ENCODE measurements at regions not wholly inside any gene's neighbourhood (a gene's known extent, or its start where the extent isn't known, plus 50 kb on each side); places are given as distances from the start of the nearest gene placed in this dataset.

- TF ChIP-seq, protein P1, sequence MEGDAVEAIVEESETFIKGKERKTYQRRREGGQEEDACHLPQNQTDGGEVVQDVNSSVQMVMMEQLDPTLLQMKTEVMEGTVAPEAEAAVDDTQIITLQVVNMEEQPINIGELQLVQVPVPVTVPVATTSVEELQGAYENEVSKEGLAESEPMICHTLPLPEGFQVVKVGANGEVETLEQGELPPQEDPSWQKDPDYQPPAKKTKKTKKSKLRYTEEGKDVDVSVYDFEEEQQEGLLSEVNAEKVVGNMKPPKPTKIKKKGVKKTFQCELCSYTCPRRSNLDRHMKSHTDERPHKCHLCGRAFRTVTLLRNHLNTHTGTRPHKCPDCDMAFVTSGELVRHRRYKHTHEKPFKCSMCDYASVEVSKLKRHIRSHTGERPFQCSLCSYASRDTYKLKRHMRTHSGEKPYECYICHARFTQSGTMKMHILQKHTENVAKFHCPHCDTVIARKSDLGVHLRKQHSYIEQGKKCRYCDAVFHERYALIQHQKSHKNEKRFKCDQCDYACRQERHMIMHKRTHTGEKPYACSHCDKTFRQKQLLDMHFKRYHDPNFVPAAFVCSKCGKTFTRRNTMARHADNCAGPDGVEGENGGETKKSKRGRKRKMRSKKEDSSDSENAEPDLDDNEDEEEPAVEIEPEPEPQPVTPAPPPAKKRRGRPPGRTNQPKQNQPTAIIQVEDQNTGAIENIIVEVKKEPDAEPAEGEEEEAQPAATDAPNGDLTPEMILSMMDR (IDR thresholded peaks at IDR 0.05; ENCODE audit: low read length), result no peak
- TF ChIP-seq EZH2 (optimal IDR thresholded peaks at IDR 0.05; ENCODE audit: low read depth, low read length), result no peak
- no peak for TF ChIP-seq EZH2phosphoT487 (IDR thresholded peaks at IDR 0.05; ENCODE audit: low read length)
These were observed 90.3 kb downstream of the CXXC4 start for GRCh38 chr4:104404361-104404760.

Data from MM.1S (cell line).